GM19467 (cell line): ENCODE measurements at regions not wholly inside any gene's neighbourhood (a gene's known extent, or its start where the extent isn't known, plus 50 kb on each side); places are given as distances from the start of the nearest gene placed in this dataset.
"Not testable (repeated sequence)": the region's sequence is repeated elsewhere in the genome, so short reads cannot be mapped to it uniquely, and the experiment has no call there.

Experiments
- ATAC-seq: cut with Tn5 transposase; IDR thresholded peaks from one replicate; pipeline ENCODE4 v1.9.1; 2021; ENCODE audit warnings: mild to moderate bottlenecking, moderate library complexity; ENCODE audit not compliant: unreplicated experiment

DNA sequence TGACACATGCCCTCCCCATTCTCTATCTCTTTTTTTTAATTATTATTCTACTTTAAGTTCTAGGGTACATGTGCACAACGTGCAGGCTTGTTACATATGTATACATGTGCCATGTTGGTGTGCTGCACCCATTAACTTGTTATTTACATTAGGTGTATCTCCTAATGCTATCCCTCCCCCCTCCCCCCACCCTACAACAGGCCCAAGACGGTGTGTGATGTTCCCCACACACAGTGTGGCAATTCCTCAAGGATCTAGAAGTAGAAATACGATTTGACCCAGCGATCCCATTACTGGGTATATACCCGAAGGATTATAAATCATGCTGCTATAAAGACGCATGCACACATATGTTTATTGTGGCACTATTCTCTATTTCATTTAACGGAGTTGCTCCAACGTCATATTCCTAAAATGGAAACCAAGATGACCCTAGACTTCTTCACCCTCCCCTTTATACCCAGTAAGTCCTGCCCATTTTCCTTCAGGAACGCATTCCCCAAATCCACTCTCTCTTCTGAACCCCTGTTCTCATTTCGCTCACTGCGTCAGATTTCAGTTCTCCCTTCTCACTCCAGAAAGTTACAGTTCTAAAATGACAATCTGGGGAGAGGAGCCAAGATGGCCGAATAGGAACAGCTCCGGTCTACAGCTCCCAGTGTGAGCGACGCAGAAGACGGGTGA is 175.6 kb downstream of the MEX3B start:
- ATAC-seq, result not testable (repeated sequence)

DNA sequence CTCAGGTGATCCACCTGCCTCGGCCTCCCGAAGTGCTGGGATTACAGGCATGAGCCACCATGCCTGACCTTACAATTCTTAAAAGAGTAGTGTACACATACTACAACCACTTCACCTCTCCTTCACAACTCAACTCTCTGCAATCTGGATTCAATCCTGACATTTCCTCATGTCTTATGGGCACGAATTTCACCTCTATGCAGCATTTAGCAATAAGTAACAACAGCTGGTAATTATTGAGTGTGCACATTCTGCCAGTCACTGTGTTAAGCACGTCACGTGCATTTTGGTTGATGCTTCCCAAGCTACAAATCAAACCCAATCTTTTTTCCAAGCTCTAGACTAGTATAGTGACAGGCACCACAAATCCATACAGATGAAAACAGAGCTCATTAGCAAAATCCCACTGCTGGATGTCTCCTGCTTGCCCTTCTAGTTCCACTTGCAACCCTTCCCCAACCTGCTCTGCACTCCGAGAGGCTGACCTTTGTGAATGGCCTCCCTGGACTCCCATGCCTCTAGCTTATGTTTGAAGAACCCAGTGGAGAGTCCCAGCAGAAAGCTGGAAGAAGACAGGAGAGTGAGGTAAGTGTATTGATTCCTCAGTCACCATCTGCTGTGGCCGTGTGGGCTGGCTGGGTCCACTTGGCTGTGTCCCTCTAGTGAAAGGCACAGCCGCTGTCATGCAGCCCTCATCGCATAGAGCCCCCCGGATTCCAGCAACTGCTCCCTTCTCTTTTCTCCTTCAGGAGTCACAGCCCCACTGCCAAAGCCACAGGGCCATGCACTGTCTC is 176.5 kb downstream of the MEX3B start:
- no peak for ATAC-seq

- peak; percentile 97 for ATAC-seq
Measured at GRCh38 chr15:81865850-81866537, 179.8 kb downstream of the MEX3B start.

GRCh38 chr15:81863162-81863561 is 182.7 kb downstream of the MEX3B start:
- no peak for ATAC-seq

DNA sequence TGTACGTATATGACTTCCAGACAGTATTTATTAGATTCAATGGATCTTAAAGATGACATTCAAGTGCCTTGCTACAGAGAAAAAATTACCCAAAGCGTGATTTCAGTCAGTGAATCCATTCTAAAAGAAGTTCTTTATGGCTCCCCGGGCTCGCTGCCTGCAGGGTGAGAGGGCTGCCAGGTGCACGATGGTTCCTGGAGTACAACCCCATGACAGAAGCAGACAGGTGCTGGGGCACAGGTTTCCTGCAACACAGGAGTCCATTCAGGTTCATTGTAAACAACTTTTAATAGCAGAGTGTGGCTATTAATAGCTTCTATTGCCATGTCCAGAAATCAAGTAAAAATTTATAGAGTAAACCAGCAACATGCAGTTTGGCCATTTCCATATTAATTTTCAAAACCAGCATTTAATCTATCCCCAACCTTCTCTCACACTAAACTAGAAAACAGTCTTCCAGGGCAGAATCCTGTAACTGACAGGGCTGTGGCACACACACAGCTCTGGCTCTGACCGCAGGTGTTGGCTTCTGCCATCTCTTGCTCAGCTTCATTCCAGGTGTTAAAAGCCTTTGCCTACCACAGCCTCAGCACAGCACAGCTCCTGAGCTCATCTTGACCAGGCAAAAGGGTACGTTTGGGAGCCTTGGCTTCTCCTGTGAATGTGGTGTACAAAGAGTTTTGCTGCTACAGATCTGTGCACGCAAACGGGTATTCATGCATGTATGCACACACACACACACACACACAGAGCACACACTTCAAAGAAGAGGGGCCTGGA is 185.9 kb downstream of the MEX3B start:
- no peak for ATAC-seq

GRCh38 chr15:81858586-81858985 is 187.2 kb downstream of the MEX3B start:
- no peak for ATAC-seq

DNA sequence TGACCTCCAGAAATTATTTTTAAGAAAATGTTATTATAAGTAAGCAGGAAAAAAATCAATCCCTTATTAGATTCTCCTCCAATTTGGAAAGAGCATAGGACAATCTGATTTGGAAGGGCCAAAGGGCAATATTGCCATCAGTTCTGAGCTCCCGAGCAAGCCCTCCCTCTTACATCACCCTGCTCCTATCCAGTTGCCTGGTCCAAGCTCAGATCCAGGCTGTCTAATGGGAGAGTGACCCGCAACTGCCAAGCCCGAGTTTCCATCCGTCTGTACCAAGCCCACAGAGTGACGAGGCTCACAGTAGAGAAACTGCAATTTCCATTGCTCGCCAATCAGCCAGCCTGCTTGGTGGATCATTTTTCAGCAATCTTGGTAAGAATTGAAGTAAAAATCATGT is 187.7 kb downstream of the MEX3B start:
- ATAC-seq, result no peak

DNA sequence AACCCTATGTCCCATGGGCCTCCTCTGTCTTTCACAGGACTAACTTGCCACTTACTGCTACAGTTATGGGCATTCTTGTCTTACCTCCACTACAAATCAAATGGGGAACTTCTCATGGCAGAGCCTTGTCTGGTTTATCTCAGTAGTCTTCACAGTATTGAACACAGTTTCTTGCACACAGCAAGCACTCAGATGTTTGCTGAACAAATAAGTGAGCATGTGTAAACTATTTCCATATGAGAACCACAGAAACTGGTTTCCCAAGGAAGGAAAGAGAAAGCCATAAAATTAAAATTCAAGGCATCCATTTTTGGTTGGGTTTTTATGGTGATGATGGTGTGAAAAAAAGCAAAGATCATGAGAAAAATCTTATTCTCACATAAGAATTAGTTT is 189.2 kb downstream of the MEX3B start:
- ATAC-seq, result no peak

GRCh38 chr15:81856001-81856633 is 189.7 kb downstream of the MEX3B start:
- ATAC-seq, result no peak

DNA sequence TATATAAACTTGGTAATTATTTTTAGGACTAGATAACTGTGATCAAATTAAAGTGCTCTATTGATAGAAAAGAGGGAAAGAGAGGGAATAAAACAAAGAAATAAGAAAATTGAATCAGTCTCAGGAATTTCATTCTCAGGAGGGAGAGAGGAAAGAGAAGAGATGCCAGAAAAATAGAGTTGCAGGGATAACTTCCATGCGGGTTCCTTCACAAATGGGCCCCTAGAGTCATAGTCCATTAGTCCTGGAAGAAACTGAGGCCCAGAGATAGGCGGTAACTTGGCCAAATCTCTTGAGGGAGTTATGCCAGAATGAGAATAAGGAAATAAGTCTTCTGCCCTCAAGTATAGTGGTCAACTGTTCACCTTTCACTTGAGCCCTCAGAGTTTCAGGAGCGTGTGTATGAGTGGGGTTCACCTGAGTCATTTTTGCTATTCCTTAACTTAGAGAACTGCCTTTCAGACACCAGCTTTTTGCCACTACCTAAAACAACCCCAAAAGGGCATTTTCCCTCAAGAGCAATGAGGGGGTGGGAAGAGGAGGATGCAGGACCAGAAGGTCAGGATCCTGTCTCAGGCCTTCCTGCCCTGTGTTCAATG is 192.6 kb downstream of the MEX3B start:
- no peak for ATAC-seq

DNA sequence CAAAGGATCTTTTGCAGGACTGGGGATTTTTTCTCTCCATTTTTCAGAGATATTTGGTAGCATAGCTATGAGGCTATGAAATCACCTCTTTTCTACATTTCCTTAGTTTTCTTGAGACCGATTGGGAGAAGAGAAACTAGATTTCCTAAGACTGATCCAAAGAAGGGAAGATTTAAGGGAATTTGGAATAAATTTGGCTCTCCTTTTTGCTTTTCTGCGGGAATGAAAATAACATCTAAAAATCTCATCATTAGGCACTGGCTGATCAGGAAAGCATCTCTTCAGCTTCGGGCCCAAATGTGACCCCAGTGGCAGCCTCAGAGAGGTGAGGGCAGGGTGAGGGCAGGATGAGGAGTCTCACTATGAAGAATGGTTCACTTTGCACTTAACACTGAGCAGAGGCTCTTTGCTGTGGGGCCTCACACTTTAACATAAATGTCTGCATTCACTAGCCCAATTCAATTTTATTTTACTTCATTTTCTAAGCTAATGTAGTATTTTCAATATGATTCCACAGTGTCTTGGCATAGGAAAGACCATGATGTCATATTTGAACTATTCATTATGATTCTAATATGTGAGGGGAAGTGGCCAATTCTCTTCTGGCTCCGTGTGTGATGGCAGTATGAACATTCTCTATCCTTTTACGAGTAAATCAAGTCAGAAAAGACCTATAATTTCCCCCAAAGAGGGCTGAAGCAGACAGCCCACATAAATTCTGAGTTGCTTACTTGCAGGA is 193.2 kb downstream of the MEX3B start:
- ATAC-seq, result no peak

- no peak for ATAC-seq
Measured at GRCh38 chr15:81851757-81852156, 194.1 kb downstream of the MEX3B start.

- no peak for ATAC-seq
Measured at GRCh38 chr15:81851325-81851724, 194.5 kb downstream of the MEX3B start.

- no peak for ATAC-seq
Measured at GRCh38 chr15:81849289-81849688, 196.5 kb downstream of the MEX3B start.

- ATAC-seq, result no peak
Measured at GRCh38 chr15:81848701-81849100, 197.1 kb downstream of the MEX3B start.

DNA sequence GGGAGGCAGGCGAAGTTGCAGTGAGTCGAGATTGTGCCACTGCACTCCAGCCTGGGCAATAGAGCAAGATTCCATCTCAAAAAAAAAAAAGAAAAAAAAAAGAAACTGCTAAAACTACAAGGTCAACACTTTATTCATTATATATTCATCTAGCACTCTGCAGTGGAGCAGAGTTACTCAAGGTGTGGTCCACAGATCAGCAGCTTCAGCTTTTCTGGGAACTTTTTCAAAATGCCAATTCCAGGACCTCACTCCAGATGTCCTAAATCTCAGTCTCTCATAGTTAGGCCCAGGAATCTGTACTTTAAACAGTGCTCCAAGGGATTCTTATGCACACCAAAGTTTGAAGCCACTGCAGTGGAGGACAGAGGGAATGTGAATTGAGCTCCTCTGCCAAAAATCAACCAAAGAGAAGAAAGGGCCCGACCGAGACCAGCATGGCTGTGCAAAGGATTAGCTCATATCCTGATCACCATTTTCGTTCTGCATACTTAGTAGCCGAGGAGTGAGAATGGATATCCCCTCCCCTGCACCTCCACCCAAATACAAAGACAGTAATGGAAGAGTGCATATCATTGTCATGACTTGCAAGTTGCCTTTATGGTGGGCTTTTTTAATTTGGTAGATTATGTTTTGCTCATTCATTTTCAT is 201.9 kb downstream of the MEX3B start:
- ATAC-seq, result no peak

DNA sequence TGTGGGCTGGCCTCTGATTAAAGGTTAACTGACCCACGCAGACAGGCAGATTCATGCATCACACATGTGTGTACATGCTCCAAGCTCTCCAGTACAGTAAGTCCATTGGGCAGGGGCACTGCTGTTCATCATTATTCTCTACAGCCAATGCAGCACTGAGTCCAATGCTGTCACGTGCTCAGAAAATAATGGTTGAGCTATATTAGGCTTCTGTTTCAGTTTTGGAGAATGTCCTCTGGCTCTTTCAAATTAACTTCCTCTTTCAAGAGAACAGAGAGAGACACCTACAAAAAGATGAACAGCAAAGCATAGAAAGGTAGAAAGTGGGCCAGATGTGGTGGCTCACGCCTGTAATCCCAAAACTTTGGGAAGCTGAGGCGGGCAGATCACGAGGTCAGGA is 202.6 kb downstream of the MEX3B start:
- peak; percentile 75 for ATAC-seq

- no peak for ATAC-seq
Measured at GRCh38 chr15:81839387-81839786, 206.4 kb downstream of the MEX3B start.

DNA sequence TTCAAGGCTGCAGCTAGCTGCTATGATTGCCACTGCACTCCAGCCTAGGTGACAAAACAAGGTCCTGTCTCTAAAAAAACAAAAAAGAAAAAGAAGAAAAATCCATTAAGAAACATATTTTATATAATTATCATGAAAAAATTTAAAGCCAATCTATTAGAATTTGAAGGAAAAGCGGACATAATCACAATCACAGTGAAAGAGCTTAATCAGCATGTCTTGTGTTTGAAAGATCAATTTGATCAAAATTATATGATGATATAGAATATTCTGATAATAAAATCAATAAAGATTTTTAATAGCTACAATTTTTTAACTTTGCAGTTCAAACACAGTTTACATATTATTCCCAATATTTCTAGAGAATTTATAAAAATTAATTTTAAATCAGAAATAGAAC is 210.1 kb downstream of the MEX3B start:
- no peak for ATAC-seq
